Thoracic aorta (tissue), 2 donors: ENCODE measurements at regions not wholly inside any gene's neighbourhood (a gene's known extent, or its start where the extent isn't known, plus 50 kb on each side); places are given as distances from the start of the nearest gene placed in this dataset.
"Not testable (repeated sequence)": the region's sequence is repeated elsewhere in the genome, so short reads cannot be mapped to it uniquely, and the experiment has no call there.

Experiments used
- ATAC-seq: fragments of 150-250 bp; one replicate; pipeline ENCODE4 v1.8.0; 2017; ENCODE audit warnings: low read depth; ENCODE audit not compliant: insufficient number of reproducible peaks, low FRiP score
- DNase-seq: peaks from one replicate; pipeline ENCODE4 v3.0.0-alpha.2; 2020; ENCODE audit warnings: low spot score
- H3K27ac ChIP-seq, 2 donors: fragments of 200-600 bp; sonication (generic); 1 replicate in 1 of 2; 2 replicates in 1 of 2; pipeline ENCODE4 v1.5.1; 2016; ENCODE audit warnings: mild to moderate bottlenecking in 2 of 2, moderate library complexity in 2 of 2
- H3K27me3 ChIP-seq: fragments of 200-600 bp; sonication (generic); replicated peaks from 2 replicates; pipeline ENCODE4 v1.6.0; 2016; ENCODE audit warnings: mild to moderate bottlenecking; ENCODE audit not compliant: insufficient read depth
- H3K36me3 ChIP-seq: fragments of 200-600 bp; sonication (generic); one replicate; pipeline ENCODE4 v1.5.1; 2016
- H3K4me1 ChIP-seq, 2 donors: fragments of 200-600 bp; sonication (generic); 1 replicate in 1 of 2; 2 replicates in 1 of 2; pipeline versions ENCODE4 v1.5.1 to v1.6.0; 2016; ENCODE audit warnings: low read depth in 2 of 2, mild to moderate bottlenecking in 1 of 2; ENCODE audit not compliant: control insufficient read depth in 1 of 2
- H3K4me3 ChIP-seq: fragments of 200-600 bp; sonication (generic); 2 replicates; pipeline ENCODE4 v1.5.1; 2016; ENCODE audit warnings: mild to moderate bottlenecking
- H3K9me3 ChIP-seq: fragments of 200-600 bp; sonication (generic); 2 replicates; pipeline ENCODE4 v1.5.1; 2016
- CTCF ChIP-seq: fragments of 200-600 bp; sonication (generic); IDR thresholded peaks from one replicate; pipeline ENCODE4 v1.5.1; 2019; ENCODE audit warnings: antibody characterized with exemption

- Histone ChIP-seq H3K27me3 (no peaks in the 10 kb centered on the region), H3K9me3 (no peaks in the 10 kb centered on the region), H3K4me1 (no peaks in the 10 kb centered on the region), H3K4me3 (no peak overlapping the region), H3K27ac (no peak overlapping the region), H3K36me3 (no peaks in the 10 kb centered on the region)
- DNase-seq (no peak), ATAC-seq (no peak)
- no peak for TF ChIP-seq CTCF
Measured at GRCh38 chr7:49583440-49583839, 190.0 kb upstream of the VWC2 start.

- DNase-seq (no peak), ATAC-seq (no peak)
- Histone ChIP-seq H3K4me1 (no peaks in the 10 kb centered on the region), H3K27me3 (no peaks in the 10 kb centered on the region), H3K4me3 (no peak overlapping the region), H3K9me3 (no peaks in the 10 kb centered on the region), H3K36me3 (no peaks in the 10 kb centered on the region), H3K27ac (no peak overlapping the region)
- TF ChIP-seq CTCF, result no peak
Measured at GRCh38 chr7:49596701-49597491, 176.5 kb upstream of the VWC2 start.

- H3K36me3 ChIP-seq, result no peaks in the 10 kb centered on the region
- ATAC-seq, result no peak
- no peaks in the 10 kb centered on the region for H3K9me3 ChIP-seq
- no peaks in the 10 kb centered on the region for H3K27me3 ChIP-seq
- no peak for TF ChIP-seq CTCF
- no peaks in the 10 kb centered on the region for H3K4me1 ChIP-seq
- no peak for DNase-seq
- no peak overlapping the region for H3K4me3 ChIP-seq
- H3K27ac ChIP-seq, result no peak overlapping the region
Measured at GRCh38 chr7:49597805-49598204, 175.6 kb upstream of the VWC2 start.

- no peak for ATAC-seq
- no peak overlapping the region for H3K27ac ChIP-seq
- no peak for DNase-seq
- H3K27me3 ChIP-seq, result no peaks in the 10 kb centered on the region
- no peaks in the 10 kb centered on the region for H3K4me1 ChIP-seq
- H3K4me3 ChIP-seq, result no peak overlapping the region
- H3K36me3 ChIP-seq, result no peaks in the 10 kb centered on the region
- no peak for TF ChIP-seq CTCF
- H3K9me3 ChIP-seq, result no peaks in the 10 kb centered on the region
Measured at GRCh38 chr7:49611951-49612350, 161.5 kb upstream of the VWC2 start.

GRCh38 chr7:49613759-49614158, 159.7 kb upstream of the VWC2 start:
- TF ChIP-seq CTCF, result no peak
- ATAC-seq (no peak), DNase-seq (no peak)
- Histone ChIP-seq H3K27me3 (no peaks in the 10 kb centered on the region), H3K4me3 (no peak overlapping the region), H3K4me1 (no peaks in the 10 kb centered on the region), H3K36me3 (no peaks in the 10 kb centered on the region), H3K9me3 (no peaks in the 10 kb centered on the region), H3K27ac (no peak overlapping the region)

GRCh38 chr7:49614974-49615373, 158.5 kb upstream of the VWC2 start:
- H3K27me3 ChIP-seq, DNase-seq, ATAC-seq: not testable (repeated sequence)

More at GRCh38 chr7:49614974-49615373, 158.5 kb upstream of the VWC2 start:
- not testable (repeated sequence) for H3K4me1 ChIP-seq, H3K36me3 ChIP-seq, H3K27ac ChIP-seq, H3K9me3 ChIP-seq, H3K4me3 ChIP-seq
